ENCODE measurements at regions not wholly inside any gene's neighbourhood (a gene's known extent, or its start where the extent isn't known, plus 50 kb on each side); places are given as distances from the start of the nearest gene placed in this dataset.

DNA sequence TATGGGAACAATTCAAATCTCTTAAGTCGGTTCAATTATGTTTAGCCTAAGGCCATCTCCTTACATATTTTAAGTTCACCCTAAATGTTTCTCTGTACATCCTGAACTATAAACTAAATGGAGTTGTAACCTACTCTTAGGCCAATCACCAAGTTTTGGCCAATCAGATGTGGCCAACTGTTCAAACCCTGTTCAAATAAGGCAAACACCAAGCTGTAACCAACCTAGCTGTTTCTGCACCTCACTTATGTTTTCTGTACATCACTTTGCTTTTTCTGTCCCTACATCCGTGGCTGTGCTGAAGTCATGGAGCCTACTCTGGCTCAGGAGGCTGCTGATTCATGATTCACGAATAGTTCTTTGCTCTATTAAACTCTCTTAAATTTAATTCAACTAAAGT, 165.3 kb downstream of the GASK1B start:
- no peak for DNase-seq (ENCODE audit: low spot score)

DNA sequence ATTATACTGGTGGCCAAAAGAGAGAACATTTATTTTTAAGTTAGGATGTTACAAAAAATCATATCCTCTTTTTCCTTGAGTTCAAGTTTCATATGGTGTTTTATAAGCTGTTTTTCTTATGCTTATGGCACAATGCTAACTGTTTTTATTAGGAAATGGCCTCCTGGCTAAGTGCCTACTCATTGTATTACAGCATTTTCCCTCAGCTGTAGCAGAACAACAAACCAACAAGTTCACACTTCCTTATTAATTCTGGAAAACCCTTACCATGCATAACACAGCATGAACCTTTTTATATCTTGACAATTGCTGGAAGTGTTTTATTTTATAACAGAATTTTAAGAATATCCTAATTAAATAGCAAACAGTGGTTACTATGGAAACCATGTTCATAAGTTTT, 165.8 kb downstream of the GASK1B start:
- no peak for DNase-seq (ENCODE audit: low spot score)

DNA sequence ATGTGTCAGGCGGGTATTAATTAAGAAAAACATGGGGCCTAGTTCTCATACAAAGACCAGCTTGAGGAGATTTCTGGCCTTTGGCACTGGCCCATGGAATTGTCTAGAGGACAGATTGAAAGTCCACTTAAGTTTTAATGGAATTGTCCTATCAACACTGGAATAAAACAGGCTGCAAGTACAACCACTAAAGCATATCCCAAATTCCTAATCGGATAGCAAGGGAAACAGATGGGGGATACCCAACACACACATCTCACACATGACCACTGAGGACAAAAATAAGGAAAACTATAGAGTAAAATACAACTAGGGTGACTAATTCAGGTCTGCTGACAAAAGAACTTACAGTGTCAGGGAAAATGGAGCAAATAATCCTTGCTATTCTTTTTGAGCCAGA, 167.8 kb downstream of the GASK1B start:
- no peak for DNase-seq (ENCODE audit: low spot score)

DNA sequence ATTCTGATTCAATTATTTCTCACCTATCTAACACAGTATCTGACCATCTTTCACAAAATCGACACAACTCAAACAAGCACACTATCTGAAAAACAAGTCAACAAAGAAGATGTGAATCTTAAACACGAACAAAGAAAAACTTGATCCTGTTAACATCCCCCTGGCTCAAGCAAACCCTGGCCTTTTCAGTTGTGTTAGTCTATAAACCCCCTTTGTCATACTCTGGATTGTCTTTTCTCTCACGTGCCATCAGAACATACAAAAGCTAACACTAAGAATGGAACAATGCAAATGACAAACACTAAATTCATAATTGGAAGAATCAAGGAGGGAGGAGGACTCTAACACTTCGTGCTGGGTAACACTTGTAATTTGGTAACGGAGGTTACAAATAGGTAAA, 168.7 kb downstream of the GASK1B start:
- DNase-seq (ENCODE audit: low spot score): no peak

- no peak for DNase-seq (ENCODE audit: low spot score)
Observed at GRCh38 chr4:158003212-158003611, 169.6 kb downstream of the GASK1B start.

GRCh38 chr4:158002173-158002572, 170.7 kb downstream of the GASK1B start:
- DNase-seq (ENCODE audit: low spot score): no peak

GRCh38 chr4:158001756-158002155, 171.1 kb downstream of the GASK1B start:
- DNase-seq (ENCODE audit: low spot score): no peak

DNA sequence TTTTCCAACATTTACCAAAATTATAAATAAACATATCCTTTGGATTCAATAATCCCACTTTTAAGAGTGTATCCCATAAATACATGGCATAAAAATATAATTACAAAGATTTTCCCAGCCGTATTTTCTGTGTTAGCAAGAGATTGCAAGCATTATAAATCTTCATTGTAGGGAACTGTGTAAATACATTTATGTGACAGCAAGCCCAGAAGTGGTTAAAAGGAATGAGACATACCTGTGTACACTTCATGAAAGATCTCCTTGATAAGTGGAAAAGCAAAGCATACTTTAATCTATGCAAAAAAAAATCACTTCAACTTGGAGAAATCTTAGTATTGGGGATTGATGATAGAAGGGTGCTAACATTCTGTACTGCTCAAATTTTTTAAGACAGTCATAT, 173.1 kb downstream of the GASK1B start:
- no peak for DNase-seq (ENCODE audit: low spot score)

DNA sequence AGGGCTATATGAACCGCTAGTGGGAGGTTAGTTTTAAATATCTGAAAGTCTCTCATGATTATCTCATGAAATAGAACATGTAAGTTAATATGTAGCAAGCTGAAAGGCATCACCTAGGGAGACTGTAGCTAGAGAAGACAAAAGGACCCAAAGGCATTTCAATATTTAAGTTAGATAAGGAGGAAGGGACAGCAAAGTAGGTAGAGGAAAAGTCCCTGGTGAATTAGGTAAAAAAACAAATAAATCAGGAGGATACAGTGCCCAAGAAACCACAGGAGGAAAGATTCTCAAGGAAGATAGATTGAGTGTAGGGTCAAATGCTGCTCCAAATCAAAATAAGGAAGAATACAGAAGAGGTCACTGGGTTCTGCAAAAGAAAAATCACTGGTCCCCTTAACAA, 175.5 kb downstream of the GASK1B start:
- DNase-seq (ENCODE audit: low spot score): no peak

- no peak for DNase-seq (ENCODE audit: low spot score)
Observed at GRCh38 chr4:157996061-157997028, 176.5 kb downstream of the GASK1B start.

GRCh38 chr4:157994863-157995262, 178.0 kb downstream of the GASK1B start:
- DNase-seq (ENCODE audit: low spot score): no peak

- DNase-seq (ENCODE audit: low spot score): no peak
Observed at GRCh38 chr4:157992948-157993839, 179.6 kb downstream of the GASK1B start.

GRCh38 chr4:157992038-157992705, 180.7 kb downstream of the GASK1B start:
- no peak for DNase-seq (ENCODE audit: low spot score)

GRCh38 chr4:157988641-157989040, 184.2 kb downstream of the GASK1B start:
- DNase-seq (ENCODE audit: low spot score): no peak

DNA sequence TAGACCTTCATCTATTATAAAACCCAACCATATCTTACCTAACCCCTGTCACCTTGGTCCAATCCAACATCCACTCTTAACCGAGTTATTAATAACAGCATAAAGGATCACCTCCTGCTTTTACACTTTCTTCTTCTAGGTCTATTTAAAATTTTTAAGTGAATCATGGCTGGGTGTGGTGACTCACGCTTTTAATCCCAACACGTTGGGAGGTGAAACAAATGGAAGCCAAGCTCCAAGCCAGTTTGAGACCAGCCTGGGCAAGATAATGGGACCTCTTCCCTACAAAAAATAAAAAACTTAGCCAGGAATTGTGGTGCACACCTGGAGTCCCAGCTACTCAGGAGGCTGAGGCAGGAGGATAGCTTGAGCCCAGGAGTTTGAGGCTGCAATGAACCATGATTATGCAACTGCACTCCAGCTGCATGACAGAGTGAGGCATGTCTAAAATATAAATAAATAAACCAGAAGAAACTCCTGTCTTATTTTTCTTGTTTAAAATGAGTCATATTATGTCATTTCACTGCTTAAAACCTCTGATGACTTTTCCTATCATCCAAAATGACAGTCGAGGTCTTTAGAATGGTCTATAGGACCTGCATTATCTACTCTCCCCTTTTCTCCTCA, 188.4 kb downstream of the GASK1B start:
- DNase-seq (ENCODE audit: low spot score): no peak

- DNase-seq (ENCODE audit: low spot score): no peak
Observed at GRCh38 chr4:157983300-157983699, 189.5 kb downstream of the GASK1B start.

- no peak for DNase-seq (ENCODE audit: low spot score)
Observed at GRCh38 chr4:157980158-157980557, 192.7 kb downstream of the GASK1B start.

GRCh38 chr4:157978680-157979361, 194.0 kb downstream of the GASK1B start:
- DNase-seq (ENCODE audit: low spot score): peak; percentile 60

DNA sequence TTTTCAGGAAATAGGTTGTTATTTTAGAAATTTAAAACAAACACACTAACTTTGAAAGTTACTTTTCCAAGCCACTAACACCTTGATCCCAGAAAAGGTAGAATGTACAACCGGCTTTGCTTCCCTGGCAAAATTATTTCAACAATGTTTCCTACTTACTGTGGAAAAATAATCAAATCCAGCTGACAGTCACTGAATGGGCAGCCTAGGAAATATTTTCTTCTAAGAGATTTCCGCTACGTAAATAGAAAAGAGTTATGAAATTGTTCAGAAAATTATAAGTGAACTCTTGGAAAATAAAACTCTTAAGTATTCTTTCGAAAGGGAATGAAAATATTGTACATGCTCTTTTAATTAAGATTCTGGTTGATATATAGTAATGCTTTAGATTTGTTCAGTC, 195.7 kb downstream of the GASK1B start:
- no peak for DNase-seq (ENCODE audit: low spot score)

DNA sequence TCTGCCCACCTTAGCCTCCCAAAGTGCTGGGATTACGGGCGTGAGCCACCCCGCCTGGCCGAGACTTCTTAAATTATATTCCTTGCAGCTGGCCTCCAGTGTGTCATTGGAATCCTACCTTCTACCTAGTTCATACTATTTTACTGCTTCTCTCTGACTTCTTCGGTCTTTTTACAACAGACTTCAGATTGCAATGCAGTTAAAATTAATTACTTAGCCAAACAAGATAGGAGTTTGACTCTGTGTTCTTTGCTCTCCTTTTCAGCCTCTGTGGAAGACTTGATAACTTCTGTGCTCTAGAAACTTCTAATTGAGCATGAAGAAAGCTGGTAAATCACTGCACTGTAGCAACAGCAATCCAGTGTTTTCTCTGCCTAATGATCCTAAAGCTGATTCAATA, 199.5 kb downstream of the GASK1B start:
- DNase-seq (ENCODE audit: low spot score): no peak

DNA sequence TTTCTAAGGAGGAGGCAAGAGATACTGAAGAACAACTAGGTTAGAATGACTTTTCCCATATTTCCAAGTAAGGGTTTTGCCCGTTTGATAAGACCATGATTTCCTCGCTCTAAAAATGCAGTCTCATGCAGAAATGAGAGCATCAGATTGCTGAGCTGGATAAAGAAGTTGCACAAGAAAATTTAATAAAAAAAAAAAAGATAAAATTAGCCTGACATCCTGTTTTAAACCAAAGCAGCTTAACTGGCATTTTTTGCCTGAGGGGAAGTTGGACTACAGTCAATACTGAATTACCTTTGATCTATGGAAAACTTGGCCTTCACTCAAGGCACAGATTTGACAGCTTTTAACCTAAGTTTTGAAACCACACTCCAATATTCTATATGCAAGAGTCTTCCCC, 208.4 kb downstream of the GASK1B start:
- no peak for DNase-seq (ENCODE audit: low spot score)

All from ecto neural progenitor cell (in vitro differentiated cells).